Activated B cell treated with CpG ODN at 0.5 μM for 24 hours (primary cell): ENCODE measurements at regions not wholly inside any gene's neighbourhood (a gene's known extent, or its start where the extent isn't known, plus 50 kb on each side); places are given as distances from the start of the nearest gene placed in this dataset.

Source experiments
- ATAC-seq: fragments of 200-7000 bp; cut with Tn5 transposase; one replicate; pipeline ENCODE4 v1.10.0; 2021; ENCODE audit warnings: low read depth, mild to moderate bottlenecking, moderate library complexity
- CTCF ChIA-PET: fragments of 350-600 bp; sonication (Branson Sonifier 250); formaldehyde crosslinking; loops from one replicate; lab custom pipeline; 2021; ENCODE audit warnings: antibody characterized with exemption; lab: Charles Lee
- POLR2A ChIA-PET: fragments of 350-600 bp; sonication (Branson Sonifier 250); formaldehyde crosslinking; loops from one replicate; lab custom pipeline; 2021; ENCODE audit warnings: antibody characterized with exemption; lab: Charles Lee
- DNase-seq: peaks from one replicate; pipeline ENCODE4 v3.0.0; 2022
- H3K27ac Mint-ChIP-seq: one replicate; pipeline ENCODE4 v1.8.0; 2020; ENCODE audit warnings: mixed read lengths
- H3K27me3 Mint-ChIP-seq: one replicate; pipeline ENCODE4 v1.8.0; 2021; ENCODE audit warnings: mixed read lengths
- H3K36me3 Mint-ChIP-seq: one replicate; pipeline ENCODE4 v1.8.0; 2021; ENCODE audit warnings: low read depth, mixed read lengths
- H3K4me1 Mint-ChIP-seq: one replicate; pipeline ENCODE4 v1.8.0; 2021; ENCODE audit warnings: mixed read lengths
- H3K4me3 Mint-ChIP-seq: one replicate; pipeline ENCODE4 v1.8.0; 2020; ENCODE audit warnings: mild to moderate bottlenecking, mixed read lengths
- H3K9me3 Mint-ChIP-seq: one replicate; pipeline ENCODE4 v1.8.0; 2020; ENCODE audit warnings: mixed read lengths
- CTCF ChIP-seq: fragments of 200-600 bp; IDR thresholded peaks from one replicate; pipeline ENCODE4 v1.8.0; 2022; ENCODE audit warnings: antibody characterized with exemption, mild to moderate bottlenecking
- intact Hi-C: fragments of 100-400 bp; cut with micrococcal nuclease; formaldehyde crosslinking; loops from one replicate; pipeline ENCODE4 v1.15.1; 2024

DNA sequence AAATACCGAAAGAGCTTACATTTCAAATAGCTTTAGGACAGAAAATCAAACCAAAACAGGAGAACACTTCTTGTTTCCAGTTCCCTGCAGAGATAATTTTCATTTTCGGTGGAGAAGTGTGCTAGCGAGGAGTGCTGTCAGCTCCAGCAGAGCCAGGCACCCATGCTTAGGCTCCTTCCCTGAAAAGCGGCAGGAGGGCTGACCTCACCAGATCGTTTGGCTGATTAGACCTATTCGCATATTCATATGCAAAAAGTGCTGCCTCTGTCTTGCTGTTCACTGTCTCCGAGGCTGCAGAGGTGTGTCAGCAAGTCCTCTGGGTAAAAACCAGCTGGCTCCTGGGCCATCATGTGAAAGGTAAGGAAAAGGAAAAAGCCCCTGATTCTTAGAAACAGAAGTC is 225.8 kb upstream of the COPS8 start:
- H3K9me3 Mint-ChIP-seq = no peaks in the 10 kb centered on the region
- H3K36me3 Mint-ChIP-seq = no peaks in the 10 kb centered on the region
- CTCF ChIA-PET = no interaction called here
- DNase-seq (no peak), ATAC-seq (no peak)
- H3K27me3 Mint-ChIP-seq = no peaks in the 10 kb centered on the region
- no peak for TF ChIP-seq CTCF
- no peak overlapping the region for H3K4me3 Mint-ChIP-seq
- intact Hi-C loops = no loop called here
- H3K27ac Mint-ChIP-seq = no peak overlapping the region
- POLR2A ChIA-PET = no interaction called here
- H3K4me1 Mint-ChIP-seq = peaks cover 8% of the 10 kb centered on the region

DNA sequence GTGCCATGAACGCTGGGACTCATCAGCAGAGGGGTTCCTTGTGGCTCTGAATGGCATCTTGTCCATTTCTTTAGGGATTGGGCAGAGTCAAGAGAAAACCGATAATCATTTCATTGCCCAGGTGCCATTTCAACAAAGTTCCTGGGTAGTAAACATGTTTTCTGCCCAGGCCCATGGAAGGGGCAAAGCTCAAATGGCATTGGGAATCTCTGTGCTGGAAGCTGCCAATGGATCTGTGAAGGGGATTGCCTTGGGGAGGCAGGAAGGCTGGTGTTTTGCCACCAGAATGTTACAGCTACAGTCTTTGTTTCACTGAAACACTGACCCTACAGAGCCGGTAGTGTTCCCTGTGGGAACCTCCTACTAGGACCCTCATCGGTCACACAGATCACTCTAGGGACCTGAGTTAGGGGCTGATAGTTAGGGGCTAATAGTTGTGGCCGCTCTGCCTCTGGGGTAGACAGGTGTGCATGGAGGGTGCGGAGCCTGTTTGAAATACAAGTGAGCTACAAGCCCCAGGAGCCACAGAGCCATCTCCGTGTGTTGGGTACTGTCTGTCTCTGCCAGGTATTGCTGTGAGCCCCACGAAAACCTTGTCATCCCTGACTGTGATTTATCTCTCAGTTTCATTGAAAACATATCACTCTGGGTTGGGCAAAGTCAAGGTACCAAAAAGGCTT is 224.4 kb upstream of the COPS8 start:
- no peak for TF ChIP-seq CTCF
- ChIA-PET CTCF (no interaction called here), POLR2A (no interaction called here)
- intact Hi-C loops = no loop called here
- Mint-ChIP-seq H3K36me3 (no peaks in the 10 kb centered on the region), H3K4me1 (peaks cover 8% of the 10 kb centered on the region), H3K27ac (no peak overlapping the region), H3K9me3 (peaks cover 5% of the 10 kb centered on the region), H3K27me3 (no peaks in the 10 kb centered on the region), H3K4me3 (no peak overlapping the region)
- DNase-seq = no peak
- ATAC-seq = no peak

DNA sequence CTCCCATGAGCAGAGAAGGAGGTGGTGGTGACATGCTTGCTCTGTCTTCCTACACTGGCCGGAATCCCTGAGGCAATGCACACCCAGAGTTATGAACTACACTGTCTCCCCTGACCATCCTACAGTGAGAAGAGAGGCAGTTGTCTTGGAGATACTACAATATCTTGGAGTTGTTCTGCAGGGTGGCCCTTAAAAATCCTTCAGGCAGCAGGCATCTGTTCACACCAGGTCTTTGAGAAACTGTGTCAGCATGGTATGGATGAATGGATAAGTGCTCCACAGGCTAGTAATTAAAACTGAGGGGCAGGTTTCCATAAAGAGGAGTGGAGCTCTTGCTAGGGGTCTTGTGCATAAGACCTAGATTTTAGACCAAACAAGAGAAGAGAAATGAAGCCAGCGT is 223.7 kb upstream of the COPS8 start:
- Mint-ChIP-seq H3K27ac (no peak overlapping the region), H3K36me3 (no peaks in the 10 kb centered on the region), H3K27me3 (no peaks in the 10 kb centered on the region), H3K4me3 (no peak overlapping the region), H3K9me3 (peaks cover 11% of the 10 kb centered on the region), H3K4me1 (peaks cover 8% of the 10 kb centered on the region)
- ChIA-PET POLR2A (no interaction called here), CTCF (no interaction called here)
- ATAC-seq = no peak
- DNase-seq = no peak
- TF ChIP-seq CTCF = no peak
- intact Hi-C loops = no loop called here

DNA sequence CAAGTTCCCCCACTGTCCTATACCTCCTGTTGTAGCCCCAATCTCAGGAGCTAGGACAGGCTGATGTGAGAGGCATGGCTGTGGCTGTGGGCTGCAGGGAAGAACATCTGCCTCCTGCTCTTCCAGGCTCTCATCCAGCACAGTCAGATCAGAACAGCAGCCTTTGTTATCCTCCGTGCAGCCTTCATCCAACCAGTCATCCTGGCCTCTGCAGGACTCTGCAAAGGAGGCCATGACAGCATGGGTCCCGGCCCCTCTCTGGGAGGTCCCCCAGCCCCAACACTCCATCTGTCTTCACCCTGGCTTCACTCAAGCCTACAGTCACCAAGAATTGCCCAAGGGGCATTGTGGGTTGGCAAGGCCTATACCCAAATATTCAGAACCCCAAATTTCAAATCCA is 223.2 kb upstream of the COPS8 start:
- DNase-seq = no peak
- TF ChIP-seq CTCF = no peak
- H3K36me3 Mint-ChIP-seq = no peaks in the 10 kb centered on the region
- no peak overlapping the region for H3K4me3 Mint-ChIP-seq
- H3K27me3 Mint-ChIP-seq = no peaks in the 10 kb centered on the region
- H3K27ac Mint-ChIP-seq = no peak overlapping the region
- peaks cover 8% of the 10 kb centered on the region for H3K4me1 Mint-ChIP-seq
- ChIA-PET CTCF (no interaction called here), POLR2A (no interaction called here)
- no peak for ATAC-seq
- intact Hi-C loops = no loop called here
- H3K9me3 Mint-ChIP-seq = peaks cover 11% of the 10 kb centered on the region

- intact Hi-C loops = no loop called here
- ChIA-PET POLR2A (no interaction called here), CTCF (no interaction called here)
- DNase-seq (no peak), ATAC-seq (peak; percentile 45)
- H3K27me3 Mint-ChIP-seq = no peaks in the 10 kb centered on the region
- H3K27ac Mint-ChIP-seq = no peak overlapping the region
- H3K9me3 Mint-ChIP-seq = peaks cover 11% of the 10 kb centered on the region
- H3K4me1 Mint-ChIP-seq = peaks cover 8% of the 10 kb centered on the region
- H3K4me3 Mint-ChIP-seq = no peak overlapping the region
- H3K36me3 Mint-ChIP-seq = no peaks in the 10 kb centered on the region
- no peak for TF ChIP-seq CTCF
These were observed 222.5 kb upstream of the COPS8 start for GRCh38 chr2:236862961-236863728.
